Neural crest cell (in vitro differentiated cells): ENCODE measurements at regions not wholly inside any gene's neighbourhood (a gene's known extent, or its start where the extent isn't known, plus 50 kb on each side); places are given as distances from the start of the nearest gene placed in this dataset.
"Not testable (repeated sequence)": the region's sequence is repeated elsewhere in the genome, so short reads cannot be mapped to it uniquely, and the experiment has no call there.

ENCODE experiments used
- DNase-seq: peaks from one replicate; pipeline ENCODE4 v3.0.0; 2021; ENCODE audit warnings: low read depth, mixed read lengths, low spot score
- H3K27ac Mint-ChIP-seq: one replicate; pipeline ENCODE4 v1.8.0; 2021; ENCODE audit warnings: mild to moderate bottlenecking, mixed read lengths; ENCODE audit not compliant: unreplicated experiment
- H3K27me3 Mint-ChIP-seq: 2 replicates; pipeline ENCODE4 v1.8.0; 2021; ENCODE audit warnings: low read depth, mild to moderate bottlenecking, mixed read lengths
- H3K36me3 Mint-ChIP-seq: 2 replicates; pipeline ENCODE4 v1.8.0; 2021; ENCODE audit warnings: low read depth, mild to moderate bottlenecking, mixed read lengths
- H3K4me1 Mint-ChIP-seq: 2 replicates; pipeline ENCODE4 v1.8.0; 2021; ENCODE audit warnings: mixed read lengths
- H3K4me3 Mint-ChIP-seq: one replicate; pipeline ENCODE4 v1.8.0; 2021; ENCODE audit warnings: mild to moderate bottlenecking, mixed read lengths
- H3K9me3 Mint-ChIP-seq: 2 replicates; pipeline ENCODE4 v1.8.0; 2021; ENCODE audit warnings: mixed read lengths
- TF ChIP-seq, protein P1 (sequence below): fragments of 200-600 bp; sonication (generic); conservative IDR thresholded peaks from 2 replicates; pipeline ENCODE4 v1.5.0; 2021; ENCODE audit warnings: antibody characterized with exemption, mild to moderate bottlenecking

GRCh38 chr10:16156681-16157080 is 280.1 kb upstream of the PTER start:
- Mint-ChIP-seq H3K27ac (no peak overlapping the region), H3K27me3 (no peaks in the 10 kb centered on the region), H3K9me3 (no peaks in the 10 kb centered on the region), H3K4me3 (no peak overlapping the region), H3K36me3 (no peaks in the 10 kb centered on the region), H3K4me1 (peaks cover 10% of the 10 kb centered on the region)
- TF ChIP-seq, protein P1, sequence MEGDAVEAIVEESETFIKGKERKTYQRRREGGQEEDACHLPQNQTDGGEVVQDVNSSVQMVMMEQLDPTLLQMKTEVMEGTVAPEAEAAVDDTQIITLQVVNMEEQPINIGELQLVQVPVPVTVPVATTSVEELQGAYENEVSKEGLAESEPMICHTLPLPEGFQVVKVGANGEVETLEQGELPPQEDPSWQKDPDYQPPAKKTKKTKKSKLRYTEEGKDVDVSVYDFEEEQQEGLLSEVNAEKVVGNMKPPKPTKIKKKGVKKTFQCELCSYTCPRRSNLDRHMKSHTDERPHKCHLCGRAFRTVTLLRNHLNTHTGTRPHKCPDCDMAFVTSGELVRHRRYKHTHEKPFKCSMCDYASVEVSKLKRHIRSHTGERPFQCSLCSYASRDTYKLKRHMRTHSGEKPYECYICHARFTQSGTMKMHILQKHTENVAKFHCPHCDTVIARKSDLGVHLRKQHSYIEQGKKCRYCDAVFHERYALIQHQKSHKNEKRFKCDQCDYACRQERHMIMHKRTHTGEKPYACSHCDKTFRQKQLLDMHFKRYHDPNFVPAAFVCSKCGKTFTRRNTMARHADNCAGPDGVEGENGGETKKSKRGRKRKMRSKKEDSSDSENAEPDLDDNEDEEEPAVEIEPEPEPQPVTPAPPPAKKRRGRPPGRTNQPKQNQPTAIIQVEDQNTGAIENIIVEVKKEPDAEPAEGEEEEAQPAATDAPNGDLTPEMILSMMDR = no peak
- no peak for DNase-seq

- peaks cover 13% of the 10 kb centered on the region for H3K9me3 Mint-ChIP-seq
- H3K27me3 Mint-ChIP-seq, H3K4me1 Mint-ChIP-seq, H3K36me3 Mint-ChIP-seq, H3K4me3 Mint-ChIP-seq, DNase-seq, H3K27ac Mint-ChIP-seq: not testable (repeated sequence)
These were observed 271.7 kb upstream of the PTER start for GRCh38 chr10:16165067-16165466.

DNA sequence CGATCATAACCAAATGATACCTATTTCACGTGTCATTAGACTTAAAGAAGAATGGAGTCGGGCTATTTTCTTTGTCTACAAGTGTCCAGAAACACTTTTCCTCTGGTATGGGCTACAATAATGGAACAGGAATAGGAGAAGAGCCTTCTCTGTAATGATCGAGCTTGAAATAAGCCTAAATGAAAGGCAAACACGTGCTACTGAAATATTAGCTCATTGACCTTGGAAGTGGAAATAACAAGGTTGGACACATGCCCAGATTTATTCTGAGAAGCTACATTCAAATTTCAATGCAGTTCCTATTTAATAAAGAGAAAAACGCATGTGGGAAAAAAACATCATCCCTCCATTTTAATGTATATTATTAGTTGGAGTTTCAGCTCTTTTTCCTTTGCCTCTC is 254.7 kb upstream of the PTER start:
- H3K36me3 Mint-ChIP-seq = no peaks in the 10 kb centered on the region
- peaks cover 5% of the 10 kb centered on the region for H3K9me3 Mint-ChIP-seq
- peaks cover 21% of the 10 kb centered on the region for H3K27me3 Mint-ChIP-seq
- TF ChIP-seq, protein P1 = no peak
- no peaks in the 10 kb centered on the region for H3K4me1 Mint-ChIP-seq
- H3K4me3 Mint-ChIP-seq = no peak overlapping the region
- DNase-seq = no peak
- no peak overlapping the region for H3K27ac Mint-ChIP-seq

GRCh38 chr10:16182688-16183087 is 254.1 kb upstream of the PTER start:
- TF ChIP-seq, protein P1 = no peak
- no peak overlapping the region for H3K4me3 Mint-ChIP-seq
- no peaks in the 10 kb centered on the region for H3K36me3 Mint-ChIP-seq
- H3K27ac Mint-ChIP-seq = no peak overlapping the region
- H3K9me3 Mint-ChIP-seq = peaks cover 5% of the 10 kb centered on the region
- peaks cover 21% of the 10 kb centered on the region for H3K27me3 Mint-ChIP-seq
- H3K4me1 Mint-ChIP-seq = no peaks in the 10 kb centered on the region
- DNase-seq = no peak

DNA sequence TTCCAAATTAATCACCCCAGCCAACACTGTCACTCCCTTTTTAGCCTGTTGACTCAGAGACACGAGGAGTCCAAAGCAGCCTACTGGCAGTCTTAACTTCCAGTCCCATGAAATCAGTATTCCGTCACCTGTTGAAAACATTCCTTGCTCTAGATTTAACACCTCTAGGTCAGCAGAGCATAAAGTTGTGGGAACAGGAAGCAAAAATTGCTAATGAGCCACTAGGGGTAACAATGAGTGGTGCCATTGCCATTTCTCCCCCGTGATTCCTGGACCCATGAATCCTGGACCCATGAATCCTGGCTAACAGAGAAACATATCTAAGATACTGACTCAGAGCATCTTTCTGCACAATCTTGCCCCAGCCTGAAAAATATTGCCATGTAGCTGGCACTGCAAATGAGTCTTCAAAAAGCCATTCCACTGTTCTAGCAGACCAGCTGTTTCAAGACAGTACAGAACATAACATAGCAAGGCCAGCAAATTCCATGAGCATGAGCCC is 252.7 kb upstream of the PTER start:
- Mint-ChIP-seq H3K36me3 (no peaks in the 10 kb centered on the region), H3K27ac (no peak overlapping the region), H3K4me1 (no peaks in the 10 kb centered on the region), H3K4me3 (no peak overlapping the region), H3K27me3 (peaks cover 12% of the 10 kb centered on the region), H3K9me3 (peaks cover 2% of the 10 kb centered on the region)
- DNase-seq = no peak
- TF ChIP-seq, protein P1 = no peak

DNA sequence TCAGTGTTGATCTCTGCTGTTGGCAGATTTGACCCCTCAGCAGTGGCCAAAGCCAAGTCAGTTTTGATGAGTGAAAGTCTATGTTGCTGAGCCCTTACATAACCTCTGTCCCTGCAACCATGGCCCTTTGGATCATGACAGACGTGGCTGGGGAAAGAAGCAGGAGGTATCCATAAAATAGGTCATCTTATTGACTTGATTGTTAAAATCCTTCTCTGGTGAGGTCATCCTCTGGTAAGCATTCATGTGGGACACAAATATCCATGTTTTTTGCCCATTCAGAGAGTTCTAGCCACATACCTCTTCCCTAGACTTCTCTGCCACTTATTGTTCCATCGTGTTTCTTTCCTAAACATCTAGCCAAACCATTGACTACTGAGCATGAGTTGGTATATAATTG is 251.9 kb upstream of the PTER start:
- Mint-ChIP-seq H3K27me3 (peaks cover 12% of the 10 kb centered on the region), H3K9me3 (peaks cover 2% of the 10 kb centered on the region), H3K27ac (no peak overlapping the region), H3K36me3 (no peaks in the 10 kb centered on the region), H3K4me1 (no peaks in the 10 kb centered on the region), H3K4me3 (no peak overlapping the region)
- no peak for DNase-seq
- TF ChIP-seq, protein P1 = no peak
